ENCODE measurements at regions not wholly inside any gene's neighbourhood (a gene's known extent, or its start where the extent isn't known, plus 50 kb on each side); places are given as distances from the start of the nearest gene placed in this dataset.

GRCh38 chr2:128512379-128513115, 193.9 kb upstream of the HS6ST1 start:
- in situ Hi-C loops (cut with HindIII; ENCODE audit: extremely low pct_ligation_motif_present, low pct_unique_long_range_greater_than_20kb), result no loop called here
- POLR2A ChIA-PET, result no interaction called here
- H3K4me3 ChIP-seq (replicated peaks in 1 of 3; ENCODE audit: insufficient read depth in 1 of 3, low read depth in 2 of 3, low read length in 3 of 3), result no peak overlapping the region
- 17% methylated on average over 9 of the region's 9 CpGs for WGBS (ENCODE audit: low lambda C conversion rate)
- no peaks in the 10 kb centered on the region for H3K9me3 ChIP-seq (ENCODE audit: low read length)
- no peaks in the 10 kb centered on the region for H3K4me1 ChIP-seq (ENCODE audit: insufficient read depth, low read length)
- H3K79me2 ChIP-seq (ENCODE audit: insufficient read depth, low read length), result no peaks in the 10 kb centered on the region
- no peaks in the 10 kb centered on the region for H3K36me3 ChIP-seq (replicated peaks in 1 of 2; ENCODE audit: control insufficient read depth in 1 of 2, insufficient read depth in 2 of 2, low read length in 2 of 2)
- TF ChIP-seq ZNF318 (CRISPR knock-in tag; IDR thresholded peaks at IDR 0.05) (no peak), ZNF530 (CRISPR knock-in tag; IDR thresholded peaks at IDR 0.05; ENCODE audit: low read depth) (no peak), BORCS8-MEF2B (CRISPR knock-in tag; IDR thresholded peaks at IDR 0.05) (no peak), CEBPB (IDR thresholded peaks at IDR 0.05; ENCODE audit: borderline replicate concordance, low read depth, low read length) (no peak), SNAI1 (CRISPR knock-in tag; IDR thresholded peaks at IDR 0.05; ENCODE audit: borderline replicate concordance) (0 out of 2 replicates have a peak, but pooled peaks have one; percentile 9), ZNF629 (CRISPR knock-in tag; conservative IDR thresholded peaks at IDR 0.05) (no peak), ZNF737 (CRISPR knock-in tag; IDR thresholded peaks at IDR 0.05; ENCODE audit: borderline replicate concordance) (no peak)
- CTCF ChIA-PET (ENCODE audit: low intra/inter-chr PET ratio, low total read pairs), result no interaction called here
- intact Hi-C loops (cut with micrococcal nuclease; ENCODE audit: unreplicated experiment), result no loop called here
- no peaks in the 10 kb centered on the region; the same call in 1 of the 2 replicates for H4K20me1 ChIP-seq (ENCODE audit: insufficient read depth, low read length)
- ATAC-seq, result peak; percentile 25; the same call in 1 of the 3 replicates
- DNase-seq (ENCODE audit: low spot score), result no peak
- H2AFZ ChIP-seq (ENCODE audit: low read length), result no peak overlapping the region
- FAIRE-seq, result no peak
- H3K9ac ChIP-seq (ENCODE audit: insufficient read depth, low read depth, low read length), result no peak overlapping the region
- H3K27me3 ChIP-seq (ENCODE audit: control insufficient read depth in 1 of 2, insufficient read depth in 2 of 2, low read length in 2 of 2), result peaks cover 0 to 38% of the 10 kb centered on the region in 2 experiments; a peak in 3 of 5 replicates
- H3K4me2 ChIP-seq (ENCODE audit: low read depth, low read length), result no peak overlapping the region
- BruUV-seq (replicated peaks), result no TSS peak
- no peak overlapping the region for H3K27ac ChIP-seq (ENCODE audit: extremely low read length, insufficient read depth, low read length)
